ENCODE measurements at regions not wholly inside any gene's neighbourhood (a gene's known extent, or its start where the extent isn't known, plus 50 kb on each side); places are given as distances from the start of the nearest gene placed in this dataset.
"Not testable (repeated sequence)": the region's sequence is repeated elsewhere in the genome, so short reads cannot be mapped to it uniquely, and the experiment has no call there.

GRCh38 chr5:28391277-28391676, 1352.9 kb upstream of the CDH9 start:
- intact Hi-C loops (cut with DNase I; ENCODE audit: low total_unique reads), result no loop called here
- DNase-seq, result no peak
- WGBS, 2 donors (ENCODE audit: low coverage in 1 of 2), result 40 to 71% methylated on average over 1 of the region's 1 CpG
- TF ChIP-seq EP300 (IDR thresholded peaks at IDR 0.05; ENCODE audit: low read depth), result no peak
- TF ChIP-seq POLR2A (IDR thresholded peaks at IDR 0.05), result no peak
- no peak for TF ChIP-seq CTCF (IDR thresholded peaks at IDR 0.05)
- H3K9me3 ChIP-seq, result peaks cover 0 to 3% of the 10 kb centered on the region in 2 donors
- H3K36me3 ChIP-seq, result no peaks in the 10 kb centered on the region
- no peaks in the 10 kb centered on the region for H3K27me3 ChIP-seq
- no peak overlapping the region for H3K27ac ChIP-seq
- H3K4me3 ChIP-seq, result no peak overlapping the region
- H3K4me1 ChIP-seq, result no peaks in the 10 kb centered on the region
- in situ Hi-C loops (cut with MboI; ENCODE audit: low pct_ligation_motif_present in 1 of 4, low pct_unique_long_range_greater_than_20kb in 1 of 4, low sequenced_read_pairs in 3 of 4), result no loop called here

GRCh38 chr5:28390341-28390740, 1352.0 kb upstream of the CDH9 start:
- TF ChIP-seq POLR2A (IDR thresholded peaks at IDR 0.05) (no peak), CTCF (IDR thresholded peaks at IDR 0.05) (no peak), POLR2AphosphoS5 (IDR thresholded peaks at IDR 0.05) (no peak), EP300 (IDR thresholded peaks at IDR 0.05; ENCODE audit: low read depth) (no peak)
- Histone ChIP-seq H3K27ac (no peak overlapping the region), H3K27me3 (no peaks in the 10 kb centered on the region), H3K36me3 (no peaks in the 10 kb centered on the region), H3K4me3 (no peak overlapping the region), H3K4me1 (no peaks in the 10 kb centered on the region), H3K9me3 (peaks cover 0 to 3% of the 10 kb centered on the region in 2 donors)
- in situ Hi-C loops (cut with MboI; ENCODE audit: low pct_ligation_motif_present in 1 of 4, low pct_unique_long_range_greater_than_20kb in 1 of 4, low sequenced_read_pairs in 3 of 4), result no loop called here
- intact Hi-C loops (cut with DNase I; ENCODE audit: low total_unique reads), result no loop called here
- no peak for DNase-seq
- WGBS, 2 donors (ENCODE audit: low coverage in 1 of 2), result 33 to 41% methylated on average over 1 of the region's 1 CpG

GRCh38 chr5:28389727-28390126, 1351.3 kb upstream of the CDH9 start:
- H3K27ac ChIP-seq; DNase-seq; H3K4me3 ChIP-seq; H3K27me3 ChIP-seq; H3K4me1 ChIP-seq; H3K36me3 ChIP-seq; H3K9me3 ChIP-seq; in situ Hi-C loops (cut with MboI; ENCODE audit: low pct_ligation_motif_present in 1 of 4, low pct_unique_long_range_greater_than_20kb in 1 of 4, low sequenced_read_pairs in 3 of 4); intact Hi-C loops (cut with DNase I; ENCODE audit: low total_unique reads): not testable (repeated sequence)
- WGBS, 2 donors (ENCODE audit: low coverage in 1 of 2), result 74 to 84% methylated on average over 3 of the region's 3 CpGs

GRCh38 chr5:28388428-28388827, 1350.0 kb upstream of the CDH9 start:
- in situ Hi-C loops (cut with MboI; ENCODE audit: low pct_ligation_motif_present in 1 of 4, low pct_unique_long_range_greater_than_20kb in 1 of 4, low sequenced_read_pairs in 3 of 4), result no loop called here
- WGBS, 2 donors (ENCODE audit: low coverage in 1 of 2), result 69 to 72% methylated on average over 2 of the region's 2 CpGs

More at GRCh38 chr5:28388428-28388827, 1350.0 kb upstream of the CDH9 start:
- peaks cover 0 to 15% of the 10 kb centered on the region in 2 donors for H3K9me3 ChIP-seq
- H3K27me3 ChIP-seq, result no peaks in the 10 kb centered on the region
- no peak overlapping the region for H3K27ac ChIP-seq
- intact Hi-C loops (cut with DNase I; ENCODE audit: low total_unique reads), result no loop called here
- TF ChIP-seq POLR2AphosphoS5 (IDR thresholded peaks at IDR 0.05), result no peak
- no peak for TF ChIP-seq EP300 (IDR thresholded peaks at IDR 0.05; ENCODE audit: low read depth)
- no peak for TF ChIP-seq CTCF (IDR thresholded peaks at IDR 0.05)
- TF ChIP-seq POLR2A (IDR thresholded peaks at IDR 0.05), result no peak
- DNase-seq, result no peak
- H3K4me1 ChIP-seq, result no peaks in the 10 kb centered on the region
- H3K4me3 ChIP-seq, result no peak overlapping the region
- no peaks in the 10 kb centered on the region for H3K36me3 ChIP-seq
